Effector memory CD8-positive, alpha-beta T cell (primary cell): ENCODE measurements at regions not wholly inside any gene's neighbourhood (a gene's known extent, or its start where the extent isn't known, plus 50 kb on each side); places are given as distances from the start of the nearest gene placed in this dataset.
"Not testable (repeated sequence)": the region's sequence is repeated elsewhere in the genome, so short reads cannot be mapped to it uniquely, and the experiment has no call there.

Source experiments
- ATAC-seq: fragments of 150-1000 bp; cut with Tn5 transposase; replicated peaks from 2 replicates; pipeline ENCODE4 v1.10.0; 2021; ENCODE audit warnings: mild to moderate bottlenecking, moderate library complexity
- DNase-seq, 3 experiments: peaks; one replicate each; pipeline ENCODE4 v3.0.0; 2021
- H3K27ac Mint-ChIP-seq, 2 donors: one replicate each; pipeline ENCODE4 v1.8.0; 2022; ENCODE audit warnings: mild to moderate bottlenecking in 2 of 2, mixed read lengths in 2 of 2, moderate library complexity in 2 of 2
- H3K27me3 Mint-ChIP-seq, 2 donors: one replicate each; pipeline ENCODE4 v1.8.0; 2022; ENCODE audit warnings: mixed read lengths in 2 of 2
- H3K36me3 Mint-ChIP-seq: one replicate; pipeline ENCODE4 v1.8.0; 2022; ENCODE audit warnings: mild to moderate bottlenecking, moderate library complexity, mixed read lengths; ENCODE audit not compliant: insufficient read depth
- H3K4me1 Mint-ChIP-seq, 2 donors: one replicate each; pipeline ENCODE4 v1.8.0; 2022; ENCODE audit warnings: low read depth in 2 of 2, mixed read lengths in 2 of 2
- H3K4me3 Mint-ChIP-seq, 2 donors: one replicate each; pipeline ENCODE4 v1.8.0; 2022; ENCODE audit warnings: mild to moderate bottlenecking in 2 of 2, mixed read lengths in 2 of 2, moderate library complexity in 2 of 2
- H3K9me3 Mint-ChIP-seq, 2 donors: one replicate each; pipeline ENCODE4 v1.8.0; 2022; ENCODE audit warnings: mixed read lengths in 2 of 2

- H3K9me3 Mint-ChIP-seq = peaks cover 0 to 4% of the 10 kb centered on the region in 2 donors
- peak overlapping the region; percentile 8 to 91 for H3K27ac Mint-ChIP-seq
- no peaks in the 10 kb centered on the region for H3K36me3 Mint-ChIP-seq
- peaks cover 44 to 62% of the 10 kb centered on the region in 2 donors for H3K4me1 Mint-ChIP-seq
- no peak for ATAC-seq
- no peaks in the 10 kb centered on the region for H3K27me3 Mint-ChIP-seq
- no peak for DNase-seq
- no peak overlapping the region for H3K4me3 Mint-ChIP-seq
Measured at GRCh38 chr1:168470901-168471431, 72.8 kb downstream of the XCL2 start.

- Mint-ChIP-seq H3K27ac (peak overlapping the region; percentile 59 to 91), H3K36me3 (no peaks in the 10 kb centered on the region), H3K27me3 (no peaks in the 10 kb centered on the region), H3K4me1 (peaks cover 53 to 68% of the 10 kb centered on the region in 2 donors), H3K4me3 (peak overlapping the region; percentile 34 to 78), H3K9me3 (peaks cover 0 to 4% of the 10 kb centered on the region in 2 donors)
- DNase-seq (peak in 2 of 3 experiments; percentile 10 to 15), ATAC-seq (peak; percentile 75)
Measured at GRCh38 chr1:168469690-168470089, 74.1 kb downstream of the XCL2 start.

- no peak for ATAC-seq
- H3K27ac Mint-ChIP-seq = peak overlapping the region; percentile 59 to 91
- H3K36me3 Mint-ChIP-seq = no peaks in the 10 kb centered on the region
- H3K27me3 Mint-ChIP-seq = no peaks in the 10 kb centered on the region
- peak overlapping the region; percentile 61 to 78 for H3K4me3 Mint-ChIP-seq
- DNase-seq = no peak
- H3K9me3 Mint-ChIP-seq = peaks cover 0 to 7% of the 10 kb centered on the region in 2 donors
- H3K4me1 Mint-ChIP-seq = peaks cover 55 to 72% of the 10 kb centered on the region in 2 donors
Measured at GRCh38 chr1:168468822-168469221, 75.0 kb downstream of the XCL2 start.

GRCh38 chr1:168468042-168468809 is 75.6 kb downstream of the XCL2 start:
- H3K27me3 Mint-ChIP-seq = no peaks in the 10 kb centered on the region
- H3K36me3 Mint-ChIP-seq = no peaks in the 10 kb centered on the region
- peaks cover 0 to 3% of the 10 kb centered on the region in 2 donors for H3K9me3 Mint-ChIP-seq
- H3K27ac Mint-ChIP-seq = peak overlapping the region; percentile 59 to 91
- H3K4me1 Mint-ChIP-seq = peaks cover 50 to 69% of the 10 kb centered on the region in 2 donors
- no peak for ATAC-seq
- H3K4me3 Mint-ChIP-seq = peak overlapping the region; percentile 61 to 78
- no peak for DNase-seq

- peaks cover 50 to 68% of the 10 kb centered on the region in 2 donors for H3K4me1 Mint-ChIP-seq
- ATAC-seq = peak; percentile 58
- no peak for DNase-seq
- no peaks in the 10 kb centered on the region for H3K36me3 Mint-ChIP-seq
- peaks cover 2 to 3% of the 10 kb centered on the region in 2 donors for H3K9me3 Mint-ChIP-seq
- peak overlapping the region; percentile 75 to 91 for H3K27ac Mint-ChIP-seq
- H3K4me3 Mint-ChIP-seq = peak overlapping the region; percentile 61 to 78
- no peaks in the 10 kb centered on the region for H3K27me3 Mint-ChIP-seq
Measured at GRCh38 chr1:168467452-168467851, 76.3 kb downstream of the XCL2 start.

- DNase-seq (no peak), ATAC-seq (no peak)
- no peaks in the 10 kb centered on the region for H3K36me3 Mint-ChIP-seq
- peak overlapping the region; percentile 41 to 78 for H3K4me3 Mint-ChIP-seq
- H3K9me3 Mint-ChIP-seq = peaks cover 5 to 9% of the 10 kb centered on the region in 2 donors
- no peaks in the 10 kb centered on the region for H3K27me3 Mint-ChIP-seq
- peaks cover 51 to 68% of the 10 kb centered on the region in 2 donors for H3K4me1 Mint-ChIP-seq
- peak overlapping the region; percentile 75 to 91 for H3K27ac Mint-ChIP-seq
Measured at GRCh38 chr1:168466714-168467131, 77.1 kb downstream of the XCL2 start.

GRCh38 chr1:168466092-168466713 is 77.6 kb downstream of the XCL2 start:
- H3K36me3 Mint-ChIP-seq = no peaks in the 10 kb centered on the region
- peaks cover 51 to 67% of the 10 kb centered on the region in 2 donors for H3K4me1 Mint-ChIP-seq
- peaks cover 7 to 15% of the 10 kb centered on the region in 2 donors for H3K9me3 Mint-ChIP-seq
- DNase-seq = no peak
- no peaks in the 10 kb centered on the region for H3K27me3 Mint-ChIP-seq
- peak; percentile 56 for ATAC-seq
- H3K4me3 Mint-ChIP-seq = peak overlapping the region; percentile 41 to 78
- peak overlapping the region; percentile 75 to 91 for H3K27ac Mint-ChIP-seq

- Mint-ChIP-seq H3K4me1 (peaks cover 23 to 33% of the 10 kb centered on the region in 2 donors), H3K9me3 (peaks cover 10 to 15% of the 10 kb centered on the region in 2 donors)
- H3K4me3 Mint-ChIP-seq, ATAC-seq, DNase-seq, H3K36me3 Mint-ChIP-seq, H3K27ac Mint-ChIP-seq, H3K27me3 Mint-ChIP-seq: not testable (repeated sequence)
Measured at GRCh38 chr1:168461108-168461507, 82.7 kb downstream of the XCL2 start.

- not testable (repeated sequence) for DNase-seq, ATAC-seq, H3K27me3 Mint-ChIP-seq, H3K36me3 Mint-ChIP-seq
- peak overlapping the region in 1 of 2 donors; percentile 56 for H3K27ac Mint-ChIP-seq
- peaks cover 9 to 28% of the 10 kb centered on the region in 2 donors for H3K4me1 Mint-ChIP-seq
- H3K4me3 Mint-ChIP-seq = peak overlapping the region; percentile 5 to 48
- peaks cover 9 to 11% of the 10 kb centered on the region in 2 donors for H3K9me3 Mint-ChIP-seq
Measured at GRCh38 chr1:168457296-168457695, 86.5 kb downstream of the XCL2 start.

- H3K9me3 Mint-ChIP-seq = peaks cover 0 to 4% of the 10 kb centered on the region in 2 donors
- H3K36me3 Mint-ChIP-seq = no peaks in the 10 kb centered on the region
- no peak for ATAC-seq
- H3K27ac Mint-ChIP-seq = no peak overlapping the region
- DNase-seq = no peak
- peaks cover 13 to 33% of the 10 kb centered on the region in 2 donors for H3K4me1 Mint-ChIP-seq
- H3K27me3 Mint-ChIP-seq = no peaks in the 10 kb centered on the region
- H3K4me3 Mint-ChIP-seq = no peak overlapping the region
Measured at GRCh38 chr1:168455764-168456163, 88.0 kb downstream of the XCL2 start.

GRCh38 chr1:168454211-168454815 is 89.5 kb downstream of the XCL2 start:
- no peaks in the 10 kb centered on the region for H3K27me3 Mint-ChIP-seq
- H3K4me3 Mint-ChIP-seq = no peak overlapping the region
- DNase-seq (no peak), ATAC-seq (no peak)
- H3K27ac Mint-ChIP-seq = no peak overlapping the region
- H3K36me3 Mint-ChIP-seq = no peaks in the 10 kb centered on the region
- peaks cover 0 to 2% of the 10 kb centered on the region in 2 donors for H3K9me3 Mint-ChIP-seq
- peaks cover 13 to 33% of the 10 kb centered on the region in 2 donors for H3K4me1 Mint-ChIP-seq

GRCh38 chr1:168453056-168453455 is 90.7 kb downstream of the XCL2 start:
- no peaks in the 10 kb centered on the region for H3K36me3 Mint-ChIP-seq
- no peaks in the 10 kb centered on the region for H3K27me3 Mint-ChIP-seq
- ATAC-seq (no peak), DNase-seq (no peak)
- peaks cover 0 to 2% of the 10 kb centered on the region in 2 donors for H3K9me3 Mint-ChIP-seq
- peaks cover 13 to 36% of the 10 kb centered on the region in 2 donors for H3K4me1 Mint-ChIP-seq
- no peak overlapping the region for H3K4me3 Mint-ChIP-seq
- no peak overlapping the region for H3K27ac Mint-ChIP-seq

- Mint-ChIP-seq H3K36me3 (no peaks in the 10 kb centered on the region), H3K4me3 (no peak overlapping the region), H3K27ac (peak overlapping the region in 1 of 2 donors; percentile 5), H3K4me1 (peaks cover 10 to 29% of the 10 kb centered on the region in 2 donors), H3K9me3 (peaks cover 0 to 4% of the 10 kb centered on the region in 2 donors), H3K27me3 (no peaks in the 10 kb centered on the region)
- no peak for DNase-seq
- ATAC-seq = no peak
Measured at GRCh38 chr1:168452329-168452728, 91.5 kb downstream of the XCL2 start.
